ENCODE measurements at regions not wholly inside any gene's neighbourhood (a gene's known extent, or its start where the extent isn't known, plus 50 kb on each side); places are given as distances from the start of the nearest gene placed in this dataset.

- ATAC-seq = no peak
- no peak for TF ChIP-seq ESRRG (CRISPR knock-in tag; IDR thresholded peaks at IDR 0.05)
- TF ChIP-seq ZNF70 (CRISPR knock-in tag; IDR thresholded peaks at IDR 0.05) = no peak
- no peak for TF ChIP-seq RARB (CRISPR knock-in tag; IDR thresholded peaks at IDR 0.05)
- no peak for TF ChIP-seq ZFP3 (CRISPR knock-in tag; IDR thresholded peaks at IDR 0.05)
- TF ChIP-seq PPARA (CRISPR knock-in tag; IDR thresholded peaks at IDR 0.05; ENCODE audit: borderline replicate concordance) = no peak
- no peak for TF ChIP-seq TSHZ2 (CRISPR knock-in tag; IDR thresholded peaks at IDR 0.05)
- no peak for TF ChIP-seq CREB5 (CRISPR knock-in tag; IDR thresholded peaks at IDR 0.05; ENCODE audit: low read depth)
Measured at GRCh38 chr17:36730857-36731490, 129.6 kb downstream of the MRM1 start.

GRCh38 chr17:36731811-36732210 is 130.4 kb downstream of the MRM1 start:
- TF ChIP-seq TCF4 (CRISPR knock-in tag; IDR thresholded peaks at IDR 0.05; ENCODE audit: borderline replicate concordance) (no peak), GLIS3 (CRISPR knock-in tag; IDR thresholded peaks at IDR 0.05) (no peak), PPARA (CRISPR knock-in tag; IDR thresholded peaks at IDR 0.05; ENCODE audit: borderline replicate concordance) (no peak), ZC3H10 (CRISPR knock-in tag; IDR thresholded peaks at IDR 0.05) (no peak), ZFP30 (CRISPR knock-in tag; IDR thresholded peaks at IDR 0.05) (no peak)
- no peak for ATAC-seq

GRCh38 chr17:36732351-36732750 is 131.0 kb downstream of the MRM1 start:
- ATAC-seq = no peak
- TF ChIP-seq CREB5 (CRISPR knock-in tag; IDR thresholded peaks at IDR 0.05; ENCODE audit: low read depth) (no peak), ARNTL (CRISPR knock-in tag; IDR thresholded peaks at IDR 0.05; ENCODE audit: borderline replicate concordance, low read depth) (no peak), BACH2 (CRISPR knock-in tag; IDR thresholded peaks at IDR 0.05; ENCODE audit: borderline replicate concordance) (no peak), ZFP3 (CRISPR knock-in tag; IDR thresholded peaks at IDR 0.05) (no peak), ZNF565 (CRISPR knock-in tag; conservative IDR thresholded peaks at IDR 0.05; ENCODE audit: low read depth) (no peak), SNAI2 (CRISPR knock-in tag; IDR thresholded peaks at IDR 0.05) (no peak), ISL1 (CRISPR knock-in tag; IDR thresholded peaks at IDR 0.05) (no peak), PPARA (CRISPR knock-in tag; IDR thresholded peaks at IDR 0.05; ENCODE audit: borderline replicate concordance) (no peak), ZC3H10 (CRISPR knock-in tag; IDR thresholded peaks at IDR 0.05) (no peak), CSRNP3 (CRISPR knock-in tag; IDR thresholded peaks at IDR 0.05) (no peak), ZFP30 (CRISPR knock-in tag; IDR thresholded peaks at IDR 0.05) (no peak), RARB (CRISPR knock-in tag; IDR thresholded peaks at IDR 0.05) (no peak), OSR1 (CRISPR knock-in tag; IDR thresholded peaks at IDR 0.05) (no peak), PATZ1 (CRISPR knock-in tag; IDR thresholded peaks at IDR 0.05; ENCODE audit: borderline replicate concordance) (no peak)
